Ammon's horn (tissue), 1 donor: ENCODE measurements at regions not wholly inside any gene's neighbourhood (a gene's known extent, or its start where the extent isn't known, plus 50 kb on each side); places are given as distances from the start of the nearest gene placed in this dataset.
A peak's percentile ranks its signal among the peaks of the same experiment; 100 is the strongest.
"Not testable (repeated sequence)": the region's sequence is repeated elsewhere in the genome, so short reads cannot be mapped to it uniquely, and the experiment has no call there.

ENCODE experiments used
- DNase-seq: peaks from one replicate; pipeline ENCODE4 v3.0.0-alpha.2; 2016; ENCODE audit warnings: low spot score

- no peak for DNase-seq
Measured at GRCh38 chr3:22759636-22760310, 443.4 kb upstream of the UBE2E2 start.

GRCh38 chr3:22765679-22766078, 437.4 kb upstream of the UBE2E2 start:
- no peak for DNase-seq

GRCh38 chr3:22777834-22778233, 425.3 kb upstream of the UBE2E2 start:
- no peak for DNase-seq

GRCh38 chr3:22779737-22780136, 423.4 kb upstream of the UBE2E2 start:
- no peak for DNase-seq

GRCh38 chr3:22792533-22792932, 410.6 kb upstream of the UBE2E2 start:
- no peak for DNase-seq

- DNase-seq, result peak; percentile 42
Measured at GRCh38 chr3:22795917-22796316, 407.2 kb upstream of the UBE2E2 start.

- DNase-seq, result no peak
Measured at GRCh38 chr3:22798461-22798860, 404.7 kb upstream of the UBE2E2 start.

GRCh38 chr3:22819209-22819608, 383.9 kb upstream of the UBE2E2 start:
- DNase-seq, result no peak

- DNase-seq, result peak; percentile 6
Measured at GRCh38 chr3:22835041-22835440, 368.1 kb upstream of the UBE2E2 start.

GRCh38 chr3:22836131-22836530, 367.0 kb upstream of the UBE2E2 start:
- DNase-seq, result no peak

GRCh38 chr3:22843854-22844253, 359.3 kb upstream of the UBE2E2 start:
- no peak for DNase-seq

GRCh38 chr3:22846566-22846965, 356.6 kb upstream of the UBE2E2 start:
- DNase-seq, result no peak

- DNase-seq, result not testable (repeated sequence)
Measured at GRCh38 chr3:22849583-22849982, 353.5 kb upstream of the UBE2E2 start.

GRCh38 chr3:22856811-22857210, 346.3 kb upstream of the UBE2E2 start:
- no peak for DNase-seq

GRCh38 chr3:22858486-22858885, 344.6 kb upstream of the UBE2E2 start:
- DNase-seq, result no peak

GRCh38 chr3:22859618-22860017, 343.5 kb upstream of the UBE2E2 start:
- DNase-seq, result no peak

GRCh38 chr3:22861426-22861825, 341.7 kb upstream of the UBE2E2 start:
- DNase-seq, result no peak

- DNase-seq, result no peak
Measured at GRCh38 chr3:22862111-22862510, 341.0 kb upstream of the UBE2E2 start.

- DNase-seq, result not testable (repeated sequence)
Measured at GRCh38 chr3:22882834-22883233, 320.3 kb upstream of the UBE2E2 start.

- no peak for DNase-seq
Measured at GRCh38 chr3:22885039-22885438, 318.1 kb upstream of the UBE2E2 start.

GRCh38 chr3:22885574-22886341, 317.4 kb upstream of the UBE2E2 start:
- DNase-seq, result no peak

- DNase-seq, result peak; percentile 67
Measured at GRCh38 chr3:22886439-22887068, 316.6 kb upstream of the UBE2E2 start.

- DNase-seq, result peak; percentile 56
Measured at GRCh38 chr3:22887664-22888291, 315.3 kb upstream of the UBE2E2 start.
